Heart right ventricle (tissue), 16 donors: ENCODE measurements at regions not wholly inside any gene's neighbourhood (a gene's known extent, or its start where the extent isn't known, plus 50 kb on each side); places are given as distances from the start of the nearest gene placed in this dataset.

Source experiments
- ATAC-seq, 8 donors: fragments of 200-7000 bp; cut with Tn5 transposase; one replicate each; pipeline ENCODE4 v1.9.1; 2020; ENCODE audit warnings: mild to moderate bottlenecking in 8 of 8, moderate library complexity in 8 of 8, moderate number of reproducible peaks in 1 of 8
- DNase-seq, 2 donors: peaks; one replicate each; pipeline ENCODE4 v3.0.0-alpha.2; 2020
- H3K27ac ChIP-seq, 10 donors: fragments of 200-600 bp; sonication (generic) in 2 of 10; one replicate each; pipeline versions ENCODE4 v1.5.0 to v1.8.0; 2020 to 2022; ENCODE audit warnings: mild to moderate bottlenecking in 3 of 10
- H3K27me3 ChIP-seq, 7 donors: fragments of 200-600 bp; one replicate each; pipeline ENCODE4 v1.8.0; 2021 to 2022; ENCODE audit warnings: mild to moderate bottlenecking in 2 of 7
- H3K36me3 ChIP-seq, 9 donors: fragments of 200-600 bp; sonication (generic) in 1 of 9; one replicate each; pipeline versions ENCODE4 v1.5.0 to v1.8.0; 2020 to 2022; ENCODE audit warnings: mild to moderate bottlenecking in 2 of 9
- H3K4me1 ChIP-seq, 9 donors: fragments of 200-600 bp; sonication (generic) in 1 of 9; one replicate each; pipeline versions ENCODE4 v1.5.0 to v1.8.0; 2020 to 2022; ENCODE audit warnings: mild to moderate bottlenecking in 4 of 9
- H3K4me3 ChIP-seq, 10 donors: fragments of 200-600 bp; sonication (generic) in 2 of 10; one replicate each; pipeline versions ENCODE4 v1.5.0 to v1.8.0; 2020 to 2022; ENCODE audit warnings: mild to moderate bottlenecking in 7 of 10, moderate library complexity in 2 of 10
- H3K9me3 ChIP-seq, 11 donors: fragments of 200-600 bp in 10 of 11; sonication (generic) in 2 of 11; one replicate each; pipeline versions ENCODE4 v1.5.0 to v1.8.0; 2013 to 2022; ENCODE audit warnings: mild to moderate bottlenecking in 2 of 11, control low read depth in 1 of 11, moderate library complexity in 1 of 11
- WGBS, 2 donors: extraction: QIAGEN DNeasy Blood & Tissue Kit; methylation state at CpG; one replicate each; pipeline ENCODE4 v1.1.7; 2013; ENCODE audit warnings: inconsistent platforms in 1 of 2; 5-methylcytosine and 5-hydroxymethylcytosine counted together
- intact Hi-C, 10 donors: fragments of 100-400 bp; cut with DNase I; formaldehyde crosslinking; loops; one replicate each; pipeline versions ENCODE4 v1.11.1 to v1.14.2; 2022
- TF ChIP-seq, protein P1 (sequence below), 9 donors: fragments of 200-600 bp; sonication (generic) in 2 of 9; IDR thresholded peaks; one replicate each; pipeline versions ENCODE4 v1.5.0 to v1.8.0; 2021 to 2022; ENCODE audit warnings: antibody characterized with exemption in 9 of 9, mild to moderate bottlenecking in 5 of 9, moderate library complexity in 1 of 9
- donor health status: Arrhythmogenic right ventricular cardiomyopathy.
- donor health status: ischemic (EF 13 %, LVEDD 7.1; RV severe dilation, severe dysfunction).
- donor health status: healthy with polysubstance abuse.
- donor health status: DM: no; HTN: yes; CAD: no.
- donor health status: DM: no; HTN: no; CAD: no.
- donor health status: ischemic (EF 25% LVEDD 6.9; RV normal size, moderate dysfunction).
- donor health status: ischemic (EF 25% LVEDD 5.7; RV mildly dilated, moderate dysfunction).
- donor health status: healthy.
- donor health status: DM: yes; HTN: yes; CAD: no.
- donor health status: Ischemic cardiomyopathy.
- donor health status: ischemic (EF 35%, LVEDD 5.7; RV mildly dilated, moderate dysfunction).
- donor health status: nonischemic (EF 11% LVEDD 7.7; RV severe dilation, severe dysfunction).
- donor health status: DM: yes; HTN: yes; CAD: no.
- donor health status: PGD.
- donor health status: ischemic (EF 29% LVEDD 5.4; RV normal size, mild dysfunction).
- donor health status: nonischemic (EF 23%, LVEDD 6.1; RV moderate dilation, normal function).

DNA sequence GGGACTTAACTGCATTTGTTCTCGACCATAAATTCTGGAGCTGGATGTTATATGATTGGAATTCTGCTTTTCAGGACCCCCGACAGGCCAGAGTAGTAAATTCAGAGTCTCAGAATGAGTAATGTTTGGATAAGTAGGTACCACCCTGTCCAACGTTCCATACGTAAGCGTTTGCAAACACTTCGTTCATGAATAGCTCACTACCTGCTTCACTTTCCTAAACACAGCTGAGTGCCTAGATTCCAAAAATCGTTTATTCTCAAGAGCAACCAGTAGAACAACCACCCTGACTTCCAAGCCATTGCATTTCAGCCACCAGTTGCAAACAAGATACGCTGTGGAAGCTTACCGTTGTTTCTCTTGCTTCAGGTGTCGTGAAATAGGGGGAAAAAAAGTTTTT lies 101.3 kb upstream of the DMRT1 start:
- no peak for DNase-seq
- peaks cover 19 to 77% (median 49%) of the 10 kb centered on the region in 9 donors for H3K4me1 ChIP-seq
- no peak overlapping the region for H3K4me3 ChIP-seq
- no peaks in the 10 kb centered on the region for H3K9me3 ChIP-seq
- no peaks in the 10 kb centered on the region for H3K27me3 ChIP-seq
- no peak for ATAC-seq
- TF ChIP-seq, protein P1, sequence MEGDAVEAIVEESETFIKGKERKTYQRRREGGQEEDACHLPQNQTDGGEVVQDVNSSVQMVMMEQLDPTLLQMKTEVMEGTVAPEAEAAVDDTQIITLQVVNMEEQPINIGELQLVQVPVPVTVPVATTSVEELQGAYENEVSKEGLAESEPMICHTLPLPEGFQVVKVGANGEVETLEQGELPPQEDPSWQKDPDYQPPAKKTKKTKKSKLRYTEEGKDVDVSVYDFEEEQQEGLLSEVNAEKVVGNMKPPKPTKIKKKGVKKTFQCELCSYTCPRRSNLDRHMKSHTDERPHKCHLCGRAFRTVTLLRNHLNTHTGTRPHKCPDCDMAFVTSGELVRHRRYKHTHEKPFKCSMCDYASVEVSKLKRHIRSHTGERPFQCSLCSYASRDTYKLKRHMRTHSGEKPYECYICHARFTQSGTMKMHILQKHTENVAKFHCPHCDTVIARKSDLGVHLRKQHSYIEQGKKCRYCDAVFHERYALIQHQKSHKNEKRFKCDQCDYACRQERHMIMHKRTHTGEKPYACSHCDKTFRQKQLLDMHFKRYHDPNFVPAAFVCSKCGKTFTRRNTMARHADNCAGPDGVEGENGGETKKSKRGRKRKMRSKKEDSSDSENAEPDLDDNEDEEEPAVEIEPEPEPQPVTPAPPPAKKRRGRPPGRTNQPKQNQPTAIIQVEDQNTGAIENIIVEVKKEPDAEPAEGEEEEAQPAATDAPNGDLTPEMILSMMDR (IDR thresholded peaks at IDR 0.05) = no peak
- intact Hi-C loops = loop anchor here in 2 of 10 donors (5.0 kb wide), 2 partner anchors 38 to 43 kb away; no protein-coding TSS in a partner anchor
- H3K36me3 ChIP-seq = peaks cover 0 to 98% (median 48%) of the 10 kb centered on the region in 9 donors
- 82% methylated on average over 10 of the region's 10 CpGs for WGBS, 2 donors
- peak overlapping the region in 4 of 10 donors; percentile 86 to 91 (median 89) for H3K27ac ChIP-seq

DNA sequence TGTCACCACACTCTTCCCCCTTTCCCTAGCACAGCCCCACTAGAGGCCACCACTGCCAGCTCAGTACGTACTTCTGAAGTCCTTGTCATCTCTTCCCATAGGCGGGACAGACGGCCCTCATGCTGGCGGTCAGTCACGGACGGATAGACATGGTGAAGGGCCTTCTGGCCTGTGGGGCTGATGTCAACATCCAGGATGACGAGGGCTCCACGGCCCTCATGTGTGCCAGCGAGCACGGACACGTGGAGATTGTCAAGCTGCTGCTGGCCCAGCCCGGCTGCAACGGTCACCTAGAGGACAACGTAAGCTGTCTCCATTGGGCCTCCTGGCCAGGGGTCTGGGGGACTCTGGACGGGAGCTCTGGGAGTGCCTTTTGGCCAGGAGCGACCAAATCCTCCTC lies 99.4 kb upstream of the DMRT1 start:
- Histone ChIP-seq H3K27ac (peak overlapping the region in 7 of 10 donors; percentile 3 to 78 (median 47)), H3K9me3 (no peaks in the 10 kb centered on the region), H3K36me3 (peaks cover 0 to 98% (median 45%) of the 10 kb centered on the region in 9 donors), H3K4me1 (peaks cover 24 to 66% (median 44%) of the 10 kb centered on the region in 9 donors), H3K27me3 (no peaks in the 10 kb centered on the region), H3K4me3 (no peak overlapping the region)
- intact Hi-C loops = loop anchor here in 2 of 10 donors (5.0 kb wide), 2 partner anchors 40 to 45 kb away; no protein-coding TSS in a partner anchor
- TF ChIP-seq, protein P1 (IDR thresholded peaks at IDR 0.05) = no peak
- DNase-seq = no peak
- 88 to 91% methylated on average over 16 of the region's 16 CpGs for WGBS, 2 donors
- no peak for ATAC-seq

DNA sequence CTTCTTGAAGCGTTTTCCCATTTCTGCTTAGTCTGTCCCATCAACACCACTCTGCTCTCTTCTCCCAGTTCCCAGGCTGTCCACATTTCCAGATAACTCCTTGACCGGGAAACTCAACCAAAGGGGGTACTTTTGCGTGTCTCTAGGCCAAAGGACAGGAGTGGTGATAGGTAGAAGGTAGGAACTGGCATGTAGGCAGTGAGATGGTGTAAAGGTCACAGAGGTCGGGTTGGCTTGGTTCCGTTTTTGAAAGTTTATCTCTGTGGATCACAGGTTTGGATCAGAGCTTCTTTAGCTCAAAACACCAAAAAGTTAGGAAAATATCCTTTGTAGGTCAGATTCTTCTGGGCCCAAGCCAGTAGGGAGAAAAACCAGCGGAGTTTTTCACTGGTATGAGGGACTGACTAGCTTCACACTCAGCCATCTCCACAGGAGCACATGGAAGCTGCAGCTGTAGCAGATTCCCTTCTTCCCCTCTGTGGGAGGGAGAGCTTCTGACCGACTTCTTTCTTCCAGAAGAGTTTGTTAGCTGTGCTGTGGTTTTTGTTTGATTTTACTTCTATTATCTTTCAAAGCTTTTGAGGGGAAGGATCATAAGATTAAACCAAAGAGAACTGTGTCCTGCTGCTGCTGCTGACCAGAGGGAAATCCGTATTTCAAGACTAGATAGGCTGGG lies 98.4 kb upstream of the DMRT1 start:
- Histone ChIP-seq H3K36me3 (peaks cover 0 to 96% (median 45%) of the 10 kb centered on the region in 9 donors), H3K9me3 (no peaks in the 10 kb centered on the region), H3K27me3 (no peaks in the 10 kb centered on the region), H3K4me1 (peaks cover 18 to 57% (median 36%) of the 10 kb centered on the region in 9 donors), H3K27ac (peak overlapping the region in 7 of 10 donors; percentile 19 to 79 (median 67)), H3K4me3 (no peak overlapping the region)
- ATAC-seq (no peak), DNase-seq (no peak)
- 77 to 82% methylated on average over 8 of the region's 8 CpGs for WGBS, 2 donors
- intact Hi-C loops = loop anchor here in 2 of 10 donors (5.0 kb wide), 2 partner anchors 41 to 46 kb away; no protein-coding TSS in a partner anchor
- TF ChIP-seq, protein P1 (IDR thresholded peaks at IDR 0.05) = no peak

DNA sequence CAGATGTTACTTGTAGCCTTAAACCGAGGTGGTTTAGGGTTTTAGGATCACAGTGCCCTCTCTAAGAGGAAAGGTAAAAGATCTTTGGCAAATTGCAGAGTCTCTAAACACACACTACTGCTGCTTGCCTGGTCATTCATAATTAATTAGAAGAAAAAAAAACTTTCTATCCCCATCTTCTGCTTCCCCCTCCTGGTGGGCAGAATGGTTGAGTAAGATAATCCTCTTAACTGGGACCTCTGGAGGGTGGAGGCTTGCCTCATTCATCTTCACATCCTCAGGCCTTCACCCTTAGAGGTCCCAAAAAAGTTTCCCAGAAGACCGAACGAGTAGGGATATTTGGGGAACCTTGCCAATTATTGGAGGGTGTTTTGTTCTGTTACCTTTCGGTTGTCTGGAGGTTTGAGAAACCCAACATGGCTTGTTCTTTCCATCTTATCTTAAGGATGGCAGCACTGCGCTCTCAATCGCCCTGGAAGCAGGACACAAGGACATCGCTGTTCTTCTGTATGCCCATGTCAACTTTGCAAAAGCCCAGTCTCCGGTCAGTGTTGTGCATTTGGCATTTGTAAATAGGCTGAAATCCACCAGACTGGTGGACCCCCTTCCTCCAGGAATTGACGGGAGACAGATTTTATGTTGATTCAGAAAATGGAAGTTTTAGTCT lies 97.3 kb upstream of the DMRT1 start:
- TF ChIP-seq, protein P1 (IDR thresholded peaks at IDR 0.05) = no peak
- peaks cover 0 to 96% (median 38%) of the 10 kb centered on the region in 9 donors for H3K36me3 ChIP-seq
- H3K9me3 ChIP-seq = no peaks in the 10 kb centered on the region
- H3K4me1 ChIP-seq = peaks cover 17 to 47% (median 28%) of the 10 kb centered on the region in 9 donors
- 80 to 81% methylated on average over 9 of the region's 9 CpGs for WGBS, 2 donors
- no peaks in the 10 kb centered on the region for H3K27me3 ChIP-seq
- no peak for DNase-seq
- H3K4me3 ChIP-seq = no peak overlapping the region
- intact Hi-C loops = loop anchor here in 2 of 10 donors (5.0 kb wide), 2 partner anchors 42 to 47 kb away; no protein-coding TSS in a partner anchor
- ATAC-seq = peak in 1 of 8 donors; percentile 2
- H3K27ac ChIP-seq = peak overlapping the region in 9 of 10 donors; percentile 60 to 79 (median 69)
